ENCODE measurements at regions not wholly inside any gene's neighbourhood (a gene's known extent, or its start where the extent isn't known, plus 50 kb on each side); places are given as distances from the start of the nearest gene placed in this dataset.
"Not testable (repeated sequence)": the region's sequence is repeated elsewhere in the genome, so short reads cannot be mapped to it uniquely, and the experiment has no call there.

DNA sequence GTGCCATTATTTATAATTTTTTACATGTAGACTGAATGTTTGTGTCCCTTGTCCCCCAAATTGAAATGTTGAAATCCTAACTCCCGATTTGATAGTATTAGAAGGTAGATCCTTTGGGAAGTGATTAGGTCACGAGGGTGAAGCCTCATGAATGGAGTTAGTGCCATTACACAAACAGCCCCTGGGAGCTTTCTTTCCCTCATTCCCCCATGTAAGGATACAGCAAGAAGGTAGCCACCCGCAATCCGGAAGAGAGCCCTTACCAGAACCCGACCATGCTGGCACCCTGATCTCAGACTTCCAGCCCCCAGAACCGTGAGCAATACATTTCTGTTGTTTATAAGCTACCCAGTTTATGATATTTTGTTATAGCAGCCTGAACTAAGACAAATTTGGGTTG lies 143.2 kb downstream of the NPIPB5 start (continued):
- TF ChIP-seq ZNF331 (CRISPR knock-in tag; IDR thresholded peaks at IDR 0.05; ENCODE audit: low read depth): no peak

GRCh38 chr16:22656573-22656972 lies 145.9 kb downstream of the NPIPB5 start:
- H3K4me1 Mint-ChIP-seq; H3K27me3 ChIP-seq (ENCODE audit: insufficient read depth); H4K20me1 ChIP-seq (replicated peaks; ENCODE audit: insufficient read depth); H3K36me3 ChIP-seq (ENCODE audit: insufficient read depth); H3K27me3 Mint-ChIP-seq (ENCODE audit: insufficient read depth, low read depth, poor library complexity); H3K27ac Mint-ChIP-seq; H3K4me1 ChIP-seq (ENCODE audit: insufficient read depth); H3K9me3 Mint-ChIP-seq; H3K4me3 ChIP-seq; H3K27ac ChIP-seq (ENCODE audit: low read depth); DNase-seq (ENCODE audit: low spot score); ATAC-seq; H3K36me3 Mint-ChIP-seq (ENCODE audit: low read depth); H2AFZ ChIP-seq; H3K79me2 ChIP-seq (replicated peaks; ENCODE audit: insufficient read depth); H3F3A ChIP-seq (replicated peaks; ENCODE audit: low read depth); H3K4me3 Mint-ChIP-seq; H3K4me2 ChIP-seq: not testable (repeated sequence)
- H3K9me2 ChIP-seq (ENCODE audit: insufficient read depth): peaks cover 12% of the 10 kb centered on the region

- ATAC-seq: no peak
- Mint-ChIP-seq H3K27me3 (ENCODE audit: insufficient read depth, low read depth, poor library complexity) (peaks cover 1% of the 10 kb centered on the region), H3K4me3 (no peak overlapping the region), H3K36me3 (ENCODE audit: low read depth) (no peaks in the 10 kb centered on the region), H3K9me3 (no peaks in the 10 kb centered on the region), H3K27ac (no peak overlapping the region), H3K4me1 (no peaks in the 10 kb centered on the region)
- Histone ChIP-seq H3K4me2 (no peak overlapping the region), H3K27me3 (ENCODE audit: insufficient read depth) (no peaks in the 10 kb centered on the region), H3K4me1 (ENCODE audit: insufficient read depth) (no peaks in the 10 kb centered on the region), H3K27ac (ENCODE audit: low read depth) (no peak overlapping the region), H3K9me2 (ENCODE audit: insufficient read depth) (peaks cover 22% of the 10 kb centered on the region), H3F3A (replicated peaks; ENCODE audit: low read depth) (peaks cover 6% of the 10 kb centered on the region; the same call in 1 of the 2 replicates), H3K36me3 (ENCODE audit: insufficient read depth) (no peaks in the 10 kb centered on the region; the same call in 1 of the 2 replicates), H4K20me1 (replicated peaks; ENCODE audit: insufficient read depth) (no peaks in the 10 kb centered on the region), H3K79me2 (replicated peaks; ENCODE audit: insufficient read depth) (no peaks in the 10 kb centered on the region), H2AFZ (peak overlapping the region; percentile 94), H3K4me3 (no peak overlapping the region)
- TF ChIP-seq, protein P1, sequence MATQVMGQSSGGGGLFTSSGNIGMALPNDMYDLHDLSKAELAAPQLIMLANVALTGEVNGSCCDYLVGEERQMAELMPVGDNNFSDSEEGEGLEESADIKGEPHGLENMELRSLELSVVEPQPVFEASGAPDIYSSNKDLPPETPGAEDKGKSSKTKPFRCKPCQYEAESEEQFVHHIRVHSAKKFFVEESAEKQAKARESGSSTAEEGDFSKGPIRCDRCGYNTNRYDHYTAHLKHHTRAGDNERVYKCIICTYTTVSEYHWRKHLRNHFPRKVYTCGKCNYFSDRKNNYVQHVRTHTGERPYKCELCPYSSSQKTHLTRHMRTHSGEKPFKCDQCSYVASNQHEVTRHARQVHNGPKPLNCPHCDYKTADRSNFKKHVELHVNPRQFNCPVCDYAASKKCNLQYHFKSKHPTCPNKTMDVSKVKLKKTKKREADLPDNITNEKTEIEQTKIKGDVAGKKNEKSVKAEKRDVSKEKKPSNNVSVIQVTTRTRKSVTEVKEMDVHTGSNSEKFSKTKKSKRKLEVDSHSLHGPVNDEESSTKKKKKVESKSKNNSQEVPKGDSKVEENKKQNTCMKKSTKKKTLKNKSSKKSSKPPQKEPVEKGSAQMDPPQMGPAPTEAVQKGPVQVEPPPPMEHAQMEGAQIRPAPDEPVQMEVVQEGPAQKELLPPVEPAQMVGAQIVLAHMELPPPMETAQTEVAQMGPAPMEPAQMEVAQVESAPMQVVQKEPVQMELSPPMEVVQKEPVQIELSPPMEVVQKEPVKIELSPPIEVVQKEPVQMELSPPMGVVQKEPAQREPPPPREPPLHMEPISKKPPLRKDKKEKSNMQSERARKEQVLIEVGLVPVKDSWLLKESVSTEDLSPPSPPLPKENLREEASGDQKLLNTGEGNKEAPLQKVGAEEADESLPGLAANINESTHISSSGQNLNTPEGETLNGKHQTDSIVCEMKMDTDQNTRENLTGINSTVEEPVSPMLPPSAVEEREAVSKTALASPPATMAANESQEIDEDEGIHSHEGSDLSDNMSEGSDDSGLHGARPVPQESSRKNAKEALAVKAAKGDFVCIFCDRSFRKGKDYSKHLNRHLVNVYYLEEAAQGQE (IDR thresholded peaks at IDR 0.05; ENCODE audit: unreplicated experiment): no peak
- TF ChIP-seq ETS1 (IDR thresholded peaks at IDR 0.05): no peak
- TF ChIP-seq NANOG (IDR thresholded peaks at IDR 0.05; ENCODE audit: borderline replicate concordance): no peak
- TF ChIP-seq JUNB (IDR thresholded peaks at IDR 0.05; ENCODE audit: unreplicated experiment): no peak
- DNase-seq (ENCODE audit: low spot score): no peak
Observed at GRCh38 chr16:22659933-22660332, 149.2 kb downstream of the NPIPB5 start.
